ENCODE measurements at regions not wholly inside any gene's neighbourhood (a gene's known extent, or its start where the extent isn't known, plus 50 kb on each side); places are given as distances from the start of the nearest gene placed in this dataset.

DNA sequence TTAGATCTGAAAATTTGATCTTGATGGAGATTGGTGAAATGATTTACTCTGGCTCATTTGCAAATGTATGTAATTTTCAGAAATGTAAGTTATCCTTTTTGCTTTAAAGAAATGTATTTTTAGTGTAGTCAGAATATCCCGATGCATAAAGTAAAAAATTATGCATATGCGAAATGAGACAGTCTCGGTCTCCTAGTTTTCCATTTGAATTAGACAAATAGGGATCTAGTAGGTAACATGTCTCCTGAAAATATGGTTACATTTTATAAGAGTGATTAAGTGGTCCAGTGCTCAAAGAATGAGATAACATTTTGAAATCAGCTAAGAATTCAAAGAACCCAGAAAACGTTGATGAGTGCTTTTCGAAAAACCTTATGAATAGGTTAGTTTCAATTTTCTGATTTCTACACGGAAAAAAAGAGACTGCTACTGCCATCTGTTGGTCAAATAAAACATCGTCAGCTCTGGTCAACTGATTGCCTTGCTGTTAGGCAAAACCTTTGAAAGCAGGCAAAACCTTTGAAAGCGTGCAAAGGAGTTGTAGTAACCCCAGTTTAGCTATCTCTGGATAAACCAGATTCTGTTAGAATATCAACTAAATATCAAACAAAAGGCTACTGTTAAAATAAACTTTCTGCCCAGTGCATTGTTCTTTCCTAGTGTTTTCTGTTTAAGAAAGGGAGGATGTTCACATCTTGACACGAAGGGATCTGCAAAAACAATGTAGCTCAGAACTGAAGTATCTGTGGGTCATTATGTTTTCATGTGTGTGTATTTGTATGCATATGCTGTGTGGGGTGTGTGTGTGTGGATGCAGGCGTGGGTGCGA lies 59.3 kb upstream of the CHMP2B start:
- TF ChIP-seq, protein P1, sequence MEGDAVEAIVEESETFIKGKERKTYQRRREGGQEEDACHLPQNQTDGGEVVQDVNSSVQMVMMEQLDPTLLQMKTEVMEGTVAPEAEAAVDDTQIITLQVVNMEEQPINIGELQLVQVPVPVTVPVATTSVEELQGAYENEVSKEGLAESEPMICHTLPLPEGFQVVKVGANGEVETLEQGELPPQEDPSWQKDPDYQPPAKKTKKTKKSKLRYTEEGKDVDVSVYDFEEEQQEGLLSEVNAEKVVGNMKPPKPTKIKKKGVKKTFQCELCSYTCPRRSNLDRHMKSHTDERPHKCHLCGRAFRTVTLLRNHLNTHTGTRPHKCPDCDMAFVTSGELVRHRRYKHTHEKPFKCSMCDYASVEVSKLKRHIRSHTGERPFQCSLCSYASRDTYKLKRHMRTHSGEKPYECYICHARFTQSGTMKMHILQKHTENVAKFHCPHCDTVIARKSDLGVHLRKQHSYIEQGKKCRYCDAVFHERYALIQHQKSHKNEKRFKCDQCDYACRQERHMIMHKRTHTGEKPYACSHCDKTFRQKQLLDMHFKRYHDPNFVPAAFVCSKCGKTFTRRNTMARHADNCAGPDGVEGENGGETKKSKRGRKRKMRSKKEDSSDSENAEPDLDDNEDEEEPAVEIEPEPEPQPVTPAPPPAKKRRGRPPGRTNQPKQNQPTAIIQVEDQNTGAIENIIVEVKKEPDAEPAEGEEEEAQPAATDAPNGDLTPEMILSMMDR (conservative IDR thresholded peaks at IDR 0.05; ENCODE audit: low read depth, low read length): peak; percentile 52
- TF ChIP-seq BHLHE40 (IDR thresholded peaks at IDR 0.05; ENCODE audit: low read depth, low read length): no peak
- no peak for TF ChIP-seq POLR2A (IDR thresholded peaks at IDR 0.05; ENCODE audit: low read depth, low read length)
- TF ChIP-seq CHD1 (IDR thresholded peaks at IDR 0.05; ENCODE audit: low read depth, low read length): no peak
